CD4-positive, alpha-beta T cell treated with Interleukin-6 at 100 ng/mL for 8 hours (primary cell): ENCODE measurements at regions not wholly inside any gene's neighbourhood (a gene's known extent, or its start where the extent isn't known, plus 50 kb on each side); places are given as distances from the start of the nearest gene placed in this dataset.

Experiments
- DNase-seq: peaks from one replicate; pipeline ENCODE4 v3.0.0-alpha.2; 2020; ENCODE audit warnings: mixed read lengths, low spot score

DNA sequence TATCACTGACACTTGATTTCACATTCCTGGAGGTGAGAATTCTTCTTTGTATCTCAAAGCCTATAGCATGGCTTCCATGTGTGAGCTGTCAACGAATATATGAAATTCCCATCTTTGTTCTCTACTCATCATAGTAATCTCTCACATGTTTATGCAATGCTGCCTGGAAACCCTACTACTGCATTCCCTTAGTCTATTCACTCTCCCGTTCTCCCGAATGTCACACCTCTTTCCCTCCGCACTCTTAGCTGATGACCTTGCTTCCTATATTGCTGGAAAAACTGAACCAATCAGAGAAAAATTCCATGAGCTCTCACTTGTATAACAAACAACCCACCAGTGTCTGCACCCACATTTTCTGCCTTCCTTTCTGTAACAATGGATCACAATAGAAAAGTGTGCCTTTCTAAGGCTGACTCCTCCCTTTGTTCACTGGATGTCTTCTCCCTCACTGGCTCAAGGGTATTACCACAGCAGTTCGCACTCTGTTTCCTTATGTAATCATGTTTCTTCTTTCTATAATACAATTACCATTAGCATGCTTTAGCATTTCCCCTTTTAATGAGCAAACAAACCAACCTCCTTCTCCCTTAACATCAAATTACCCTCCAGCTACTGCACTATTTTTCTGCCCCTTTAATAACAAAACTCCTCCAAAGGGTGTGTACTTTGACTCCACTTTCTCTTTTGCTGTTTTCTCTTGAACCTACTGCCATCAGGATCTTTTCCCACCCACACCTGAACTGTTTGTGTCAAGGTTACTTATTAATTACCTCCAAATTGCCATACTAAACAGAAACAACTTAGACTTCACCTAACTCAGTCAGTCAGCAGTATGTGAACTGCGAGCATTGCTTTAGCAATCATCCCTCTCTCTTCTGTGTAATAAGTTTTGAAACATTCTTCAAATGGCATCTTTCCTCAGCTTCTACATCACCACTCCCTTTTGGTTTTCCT lies 63.9 kb upstream of the CCDC196 start:
- no peak for DNase-seq

DNA sequence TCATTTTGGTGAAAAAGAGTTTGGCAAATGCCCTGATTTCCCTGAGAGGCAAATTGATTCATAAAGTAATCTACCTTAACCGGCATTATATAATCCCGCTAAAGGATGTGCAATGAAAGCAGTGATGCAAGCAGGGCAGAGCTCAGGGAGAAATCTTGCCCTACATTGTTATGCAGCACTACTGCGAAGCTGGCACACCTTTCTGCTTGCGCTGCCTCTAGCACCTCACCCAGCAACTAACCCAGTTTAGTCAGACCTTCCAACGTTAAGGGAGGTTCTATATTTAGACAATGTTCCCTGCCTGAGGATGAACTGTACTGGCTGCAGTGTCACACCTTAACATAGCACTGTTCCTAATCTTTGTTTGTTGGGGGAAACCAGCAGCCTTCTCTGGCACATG lies 60.8 kb upstream of the CCDC196 start:
- DNase-seq = no peak

DNA sequence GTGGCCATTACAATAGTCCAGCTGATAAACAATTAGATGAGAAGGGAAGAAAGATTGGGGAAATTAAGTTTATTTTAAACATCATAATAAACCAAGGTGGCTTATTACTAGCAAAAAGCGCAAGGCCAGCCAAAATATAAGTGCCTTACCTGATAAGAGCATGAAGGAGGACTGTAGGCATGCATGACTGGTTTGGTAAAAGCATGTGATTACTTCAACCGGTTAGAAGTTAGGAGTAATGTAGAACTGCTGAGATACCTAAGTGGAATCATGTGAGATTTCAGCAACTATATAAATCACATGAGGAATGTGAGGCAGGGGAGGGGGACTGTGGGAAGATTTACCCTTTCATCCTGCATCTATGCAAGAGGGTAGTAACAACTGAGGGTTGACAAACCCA lies 59.7 kb upstream of the CCDC196 start:
- no peak for DNase-seq

DNA sequence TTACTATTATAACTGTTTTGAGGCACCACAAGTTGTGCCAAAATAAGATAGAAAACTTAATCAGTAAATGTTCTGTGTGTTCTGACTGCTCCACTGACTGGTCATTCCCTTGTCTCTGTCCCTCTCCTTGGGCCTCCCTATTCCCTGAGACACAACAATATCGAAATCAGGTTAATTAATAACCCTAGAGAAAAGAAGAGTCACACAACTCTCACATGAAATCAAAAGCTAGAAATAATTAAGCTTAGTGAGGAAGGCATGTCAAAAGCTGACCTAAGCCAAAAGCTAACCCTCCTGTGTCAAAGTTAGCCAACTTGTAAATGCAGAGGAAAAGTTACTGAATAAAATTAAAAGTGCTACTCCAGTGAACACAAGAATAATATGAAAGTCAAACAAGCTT lies 53.8 kb upstream of the CCDC196 start:
- DNase-seq = no peak

DNA sequence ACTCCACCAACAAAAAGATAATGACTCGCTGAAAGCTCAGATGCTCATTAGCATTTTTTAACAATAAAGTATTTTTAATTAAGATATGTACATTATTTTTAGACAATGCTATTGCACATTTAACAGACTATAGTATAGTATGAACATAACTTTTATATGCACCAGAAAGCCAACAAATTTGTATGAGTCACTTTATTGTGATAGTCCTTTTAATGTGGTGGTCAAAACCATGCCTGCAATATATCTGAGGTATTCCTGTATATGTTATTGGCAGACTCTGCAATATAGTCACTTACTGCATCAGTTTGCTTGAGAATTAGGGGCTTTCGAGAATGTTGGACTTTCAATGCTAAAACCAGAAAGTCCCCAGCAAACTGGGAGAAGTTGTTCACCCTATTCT lies 51.7 kb upstream of the CCDC196 start:
- DNase-seq = no peak

DNA sequence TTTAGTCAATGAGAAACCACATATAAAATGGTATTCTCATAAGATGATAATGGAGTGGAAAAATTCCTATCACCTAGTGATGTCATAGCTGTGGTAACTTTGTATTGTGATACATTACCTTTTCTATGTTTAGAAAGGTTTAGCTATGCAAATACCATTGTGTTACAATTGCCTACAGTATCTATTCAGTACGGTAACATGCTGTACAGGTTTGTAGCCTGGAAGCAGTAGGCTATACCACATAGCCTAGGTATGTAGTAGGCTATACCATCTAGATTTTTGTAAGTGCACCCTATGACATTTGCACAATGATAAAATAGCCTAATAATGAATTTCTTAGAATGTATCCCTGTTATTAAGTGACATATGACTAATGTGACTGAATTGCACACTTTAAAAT lies 50.5 kb upstream of the CCDC196 start:
- no peak for DNase-seq
